Stimulated activated CD8-positive, alpha-beta memory T cell treated with anti-CD3 and anti-CD28 coated beads, Interleukin-15, amount 100 ng/mL, for 24 hours (primary cell): ENCODE measurements at regions not wholly inside any gene's neighbourhood (a gene's known extent, or its start where the extent isn't known, plus 50 kb on each side); places are given as distances from the start of the nearest gene placed in this dataset.
"Not testable (repeated sequence)": the region's sequence is repeated elsewhere in the genome, so short reads cannot be mapped to it uniquely, and the experiment has no call there.

Experiments
- DNase-seq: peaks from one replicate; pipeline ENCODE4 v3.0.0-alpha.2; 2020; ENCODE audit warnings: low read depth

DNA sequence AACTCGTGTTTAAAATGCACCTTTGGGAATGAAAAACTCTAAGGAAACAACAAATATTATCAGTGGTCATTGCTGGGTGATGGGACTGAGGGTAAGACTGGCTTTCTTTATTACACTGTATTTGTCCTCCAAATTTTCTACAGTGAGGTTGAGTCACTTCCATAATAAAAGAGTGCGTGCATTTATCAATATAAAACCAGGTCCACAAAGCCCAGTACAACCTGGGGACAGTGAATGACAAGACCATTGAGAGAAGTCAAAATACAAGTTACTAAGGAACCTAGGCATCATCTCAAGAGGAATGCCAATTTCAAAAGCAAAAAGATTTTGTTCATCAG, 76.4 kb downstream of the MAGED4 start:
- no peak for DNase-seq

DNA sequence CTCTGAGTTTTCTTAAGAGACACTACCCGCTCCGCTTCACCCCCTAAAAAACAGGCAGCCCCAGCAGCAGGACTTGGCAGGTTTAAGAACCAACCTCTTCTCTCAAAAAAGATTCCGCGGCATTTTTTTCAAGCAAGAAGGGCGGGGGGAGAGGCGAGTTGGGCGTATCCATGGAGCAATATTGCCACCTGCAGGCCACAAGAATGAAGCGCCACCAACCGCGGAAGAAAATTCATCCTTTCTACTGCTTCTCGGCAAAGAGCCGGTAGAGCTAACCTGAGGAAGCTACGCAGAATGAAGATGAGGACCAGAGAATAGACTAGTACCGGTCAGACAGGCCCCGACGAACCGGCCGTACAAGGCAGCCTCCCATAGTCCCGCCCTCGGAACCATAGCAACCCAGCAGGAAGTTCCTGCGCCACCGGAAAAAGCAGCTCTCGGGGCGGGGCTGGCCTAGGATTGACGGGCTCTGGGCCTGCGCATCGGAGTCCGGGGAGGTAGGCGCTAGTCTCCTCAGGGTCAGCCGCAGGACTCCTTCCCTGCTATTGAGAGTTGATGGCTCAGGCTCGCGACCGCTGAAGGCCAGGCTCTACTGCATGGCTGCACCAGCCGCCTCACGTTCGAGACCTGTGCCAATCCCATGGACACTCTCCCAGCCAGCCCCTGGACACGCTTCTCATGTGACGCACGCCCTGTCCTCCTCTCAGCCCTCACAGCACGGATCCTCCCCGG, 76.9 kb downstream of the MAGED4 start:
- DNase-seq, result peak; percentile 58

GRCh38 chrX:52262195-52262546, 77.5 kb downstream of the MAGED4 start:
- no peak for DNase-seq

- DNase-seq, result no peak
Observed at GRCh38 chrX:52263417-52263816, 78.7 kb downstream of the MAGED4 start.

DNA sequence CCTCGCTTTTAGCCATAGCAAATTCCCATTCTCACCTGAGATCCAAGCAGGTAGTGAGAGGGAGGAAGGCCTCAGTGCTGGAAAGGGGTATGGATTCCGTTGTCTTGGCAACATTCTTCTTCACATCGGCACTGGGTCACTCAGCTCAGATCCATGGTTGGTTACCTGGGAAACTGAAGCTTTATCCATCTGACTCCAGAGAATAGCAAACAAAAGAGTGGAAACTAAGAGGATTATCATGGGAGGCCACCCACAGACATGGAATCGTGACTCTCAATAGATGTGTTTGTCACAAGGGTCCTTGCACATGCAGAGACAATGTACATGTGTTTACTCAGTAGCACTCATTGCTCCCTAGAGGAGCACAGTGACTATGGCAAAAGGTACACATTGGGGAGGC, 81.0 kb downstream of the MAGED4 start:
- no peak for DNase-seq

GRCh38 chrX:52268502-52268901, 83.8 kb downstream of the MAGED4 start:
- DNase-seq, result not testable (repeated sequence)

GRCh38 chrX:52270453-52271116, 85.9 kb downstream of the MAGED4 start:
- DNase-seq, result no peak

DNA sequence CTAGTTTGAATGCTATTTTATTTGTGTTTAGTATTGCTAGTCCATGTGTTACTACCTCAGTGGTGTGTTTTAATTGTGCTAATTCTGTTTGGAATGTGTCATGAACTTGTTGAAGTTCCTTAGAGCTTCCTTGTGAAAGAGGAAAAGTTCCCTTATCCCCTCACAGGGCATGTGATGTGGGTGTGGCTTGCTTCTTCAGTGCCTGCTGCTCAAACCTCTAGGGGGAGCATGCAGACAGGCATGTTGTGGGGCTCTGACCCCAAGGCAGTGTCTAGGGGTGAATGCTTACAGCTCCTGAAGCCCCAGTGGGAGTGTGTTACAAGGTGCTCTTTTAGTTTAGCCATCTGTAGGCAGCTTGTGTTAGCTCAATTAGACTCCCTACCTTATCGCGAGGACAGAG, 86.5 kb downstream of the MAGED4 start:
- no peak for DNase-seq

GRCh38 chrX:52277666-52278065, 91.2 kb upstream of the XAGE2 start:
- DNase-seq, result no peak

DNA sequence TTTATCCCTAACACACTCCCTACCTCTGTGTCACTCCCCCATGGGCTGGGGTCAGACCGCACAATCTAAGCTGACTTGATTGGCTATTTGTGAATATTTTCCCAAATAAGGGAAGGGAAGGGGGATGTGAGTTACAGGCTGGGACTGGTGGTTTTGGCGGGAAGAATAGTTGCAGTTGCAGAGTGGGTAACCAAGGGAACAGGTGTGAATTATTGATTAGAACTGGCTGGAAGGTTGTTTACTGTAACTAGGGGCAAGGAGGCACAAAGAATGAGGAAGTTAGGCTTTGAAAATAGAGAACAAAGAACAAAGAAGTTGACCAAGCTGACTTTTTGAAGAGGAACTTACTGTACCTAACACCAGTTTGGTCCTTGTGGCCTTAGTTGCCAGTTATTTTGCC, 88.0 kb upstream of the XAGE2 start:
- DNase-seq, result no peak

DNA sequence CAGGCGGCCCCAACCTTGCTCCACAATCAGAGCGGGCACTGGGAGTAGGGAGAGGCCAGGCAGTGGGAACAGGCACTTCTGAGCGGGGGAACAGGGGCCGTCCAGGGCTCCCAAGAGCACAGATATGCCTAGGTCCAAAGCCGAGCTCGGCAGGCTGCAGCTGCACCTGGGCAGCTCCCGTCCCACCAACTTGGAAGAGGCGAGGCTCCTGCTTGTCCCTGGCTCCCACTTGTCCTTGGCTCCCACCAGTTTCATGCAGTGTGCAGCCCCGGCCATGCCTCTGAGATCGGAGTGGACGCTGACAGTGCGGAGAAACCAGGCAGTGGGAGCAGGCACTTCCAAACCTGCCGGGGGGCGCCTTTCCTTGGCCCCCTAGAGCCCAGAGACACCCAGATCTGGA, 84.0 kb upstream of the XAGE2 start:
- no peak for DNase-seq

DNA sequence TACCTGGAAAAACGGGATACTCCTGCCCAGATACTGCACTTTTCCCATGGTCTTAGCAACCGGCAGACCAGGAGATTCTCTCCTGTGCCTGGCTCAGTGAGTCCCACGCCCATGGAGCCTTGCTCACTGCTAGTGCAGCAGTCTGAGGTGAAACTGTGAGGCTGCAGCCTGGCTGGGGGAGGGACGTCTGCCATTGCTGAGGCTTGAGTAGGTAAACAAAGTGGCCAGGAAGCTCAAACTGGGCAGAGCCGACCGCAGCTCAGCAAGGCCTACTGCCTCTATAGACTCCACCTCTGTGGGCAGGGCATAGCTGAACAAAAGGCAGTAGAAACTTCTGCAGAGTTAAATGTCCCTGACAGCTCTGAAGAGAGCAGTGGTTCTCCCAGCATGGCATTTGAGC, 69.9 kb upstream of the XAGE2 start:
- DNase-seq, result not testable (repeated sequence)

DNA sequence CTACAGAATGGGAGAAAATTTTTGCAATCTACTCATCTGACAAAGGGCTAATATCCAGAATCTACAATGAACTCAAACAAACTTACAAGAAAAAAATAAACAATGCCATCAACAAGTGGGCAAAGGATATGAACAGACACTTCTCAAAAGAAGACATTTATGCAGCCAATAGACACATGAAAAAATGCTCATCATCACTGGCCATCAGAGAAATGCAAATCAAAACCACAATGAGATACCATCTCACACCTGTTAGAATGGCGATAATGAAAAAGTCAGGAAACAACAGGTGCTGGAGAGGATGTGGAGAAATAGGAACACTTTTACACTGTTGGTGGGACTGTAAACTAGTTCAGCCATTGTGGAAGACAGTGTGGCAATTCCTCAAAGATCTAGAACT, 60.3 kb upstream of the XAGE2 start:
- DNase-seq, result not testable (repeated sequence)
